ENCODE measurements at regions not wholly inside any gene's neighbourhood (a gene's known extent, or its start where the extent isn't known, plus 50 kb on each side); places are given as distances from the start of the nearest gene placed in this dataset.

GRCh38 chr2:133824869-133825268, 256.6 kb upstream of the NCKAP5 start:
- no peak overlapping the region for H3K27ac ChIP-seq
- WGBS, 2 donors, result 88 to 91% methylated on average over 1 of the region's 1 CpG
- no peak overlapping the region for H3K4me3 ChIP-seq
- H3K4me1 ChIP-seq, result no peaks in the 10 kb centered on the region
- H3K36me3 ChIP-seq, result no peaks in the 10 kb centered on the region
- H3K27me3 ChIP-seq, result no peaks in the 10 kb centered on the region
- TF ChIP-seq POLR2A (IDR thresholded peaks at IDR 0.05) (no peak), EP300 (IDR thresholded peaks at IDR 0.05) (no peak), POLR2AphosphoS5 (IDR thresholded peaks at IDR 0.05) (no peak), CTCF (IDR thresholded peaks at IDR 0.05) (no peak)
- DNase-seq (no peak), ATAC-seq (ENCODE audit: low FRiP score in 2 of 2) (no peak)
- no peaks in the 10 kb centered on the region for H3K9me3 ChIP-seq

DNA sequence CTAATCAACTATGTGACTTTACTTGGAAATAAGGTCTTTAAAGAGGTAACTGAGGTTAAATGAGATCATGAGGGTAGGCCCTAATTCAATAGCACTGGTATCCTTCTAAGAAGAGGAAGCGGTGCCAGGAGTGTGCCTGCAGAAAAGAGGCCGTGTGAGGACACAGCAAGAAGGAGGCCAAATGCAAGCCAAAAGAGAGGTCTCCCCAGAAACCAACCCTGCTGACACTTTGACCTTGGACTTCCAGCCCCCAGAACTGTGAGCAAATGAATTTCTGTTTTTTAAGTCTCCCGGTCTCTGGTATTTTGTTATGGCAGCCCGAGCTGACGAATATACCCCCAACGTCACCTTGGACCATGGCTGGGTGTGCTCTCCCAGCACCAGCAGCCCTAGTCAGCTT, 257.5 kb upstream of the NCKAP5 start:
- no peaks in the 10 kb centered on the region for H3K9me3 ChIP-seq
- no peaks in the 10 kb centered on the region for H3K27me3 ChIP-seq
- no peak overlapping the region for H3K4me3 ChIP-seq
- H3K27ac ChIP-seq, result no peak overlapping the region
- no peak for DNase-seq
- no peak for ATAC-seq (ENCODE audit: low FRiP score in 2 of 2)
- no peaks in the 10 kb centered on the region for H3K4me1 ChIP-seq
- TF ChIP-seq POLR2A (IDR thresholded peaks at IDR 0.05) (no peak), EP300 (IDR thresholded peaks at IDR 0.05) (no peak), CTCF (IDR thresholded peaks at IDR 0.05) (no peak), POLR2AphosphoS5 (IDR thresholded peaks at IDR 0.05) (no peak)
- WGBS, 2 donors, result 95 to 98% methylated on average over 6 of the region's 6 CpGs
- H3K36me3 ChIP-seq, result no peaks in the 10 kb centered on the region

GRCh38 chr2:133828913-133829312, 260.6 kb upstream of the NCKAP5 start:
- Histone ChIP-seq H3K27ac (no peak overlapping the region), H3K27me3 (no peaks in the 10 kb centered on the region), H3K36me3 (no peaks in the 10 kb centered on the region), H3K9me3 (no peaks in the 10 kb centered on the region), H3K4me3 (no peak overlapping the region), H3K4me1 (no peaks in the 10 kb centered on the region)
- no peak for DNase-seq
- ATAC-seq (ENCODE audit: low FRiP score in 2 of 2), result no peak
- TF ChIP-seq POLR2A (IDR thresholded peaks at IDR 0.05) (no peak), CTCF (IDR thresholded peaks at IDR 0.05) (no peak), EP300 (IDR thresholded peaks at IDR 0.05) (no peak), POLR2AphosphoS5 (IDR thresholded peaks at IDR 0.05) (no peak)
- 70 to 73% methylated on average over 2 of the region's 2 CpGs for WGBS, 2 donors

DNA sequence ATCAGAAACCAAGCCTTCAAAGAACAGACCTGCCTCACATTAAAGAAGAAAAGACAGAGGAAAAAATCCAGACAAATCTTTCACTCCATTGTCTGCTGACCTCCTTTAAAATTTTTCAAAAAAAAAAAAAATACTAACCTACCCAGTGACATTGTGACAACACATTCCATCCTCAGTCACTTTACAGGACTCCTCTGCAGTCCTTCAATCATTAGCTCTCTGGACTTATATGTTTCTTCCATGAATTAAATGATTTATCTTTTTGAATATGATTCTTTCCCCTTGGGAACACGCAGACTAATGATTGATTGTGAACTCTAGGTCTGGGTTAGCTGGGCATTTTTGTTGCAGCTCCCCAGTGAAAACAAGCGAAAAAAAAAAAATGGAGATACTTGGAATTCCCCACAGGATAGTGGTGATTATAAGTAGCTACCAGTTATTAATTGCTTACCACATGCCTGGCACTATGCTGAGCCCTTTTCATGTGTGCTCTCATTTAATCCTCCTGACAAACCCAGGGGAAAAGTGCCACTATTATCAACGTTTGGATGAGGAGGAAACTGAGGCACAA, 261.3 kb upstream of the NCKAP5 start:
- Histone ChIP-seq H3K27ac (no peak overlapping the region), H3K4me1 (no peaks in the 10 kb centered on the region), H3K27me3 (no peaks in the 10 kb centered on the region), H3K9me3 (no peaks in the 10 kb centered on the region), H3K36me3 (no peaks in the 10 kb centered on the region), H3K4me3 (no peak overlapping the region)
- TF ChIP-seq POLR2A (IDR thresholded peaks at IDR 0.05), result no peak
- no peak for TF ChIP-seq EP300 (IDR thresholded peaks at IDR 0.05)
- TF ChIP-seq POLR2AphosphoS5 (IDR thresholded peaks at IDR 0.05), result no peak
- TF ChIP-seq CTCF (IDR thresholded peaks at IDR 0.05), result no peak
- WGBS, 2 donors, result 54 to 55% methylated on average over 3 of the region's 3 CpGs
- no peak for ATAC-seq (ENCODE audit: low FRiP score in 2 of 2)
- no peak for DNase-seq

- H3K4me1 ChIP-seq, result no peaks in the 10 kb centered on the region
- H3K36me3 ChIP-seq, result no peaks in the 10 kb centered on the region
- no peak overlapping the region for H3K4me3 ChIP-seq
- H3K27me3 ChIP-seq, result no peaks in the 10 kb centered on the region
- no peaks in the 10 kb centered on the region for H3K9me3 ChIP-seq
- DNase-seq (no peak), ATAC-seq (ENCODE audit: low FRiP score in 2 of 2) (no peak)
- 79 to 86% methylated on average over 1 of the region's 1 CpG for WGBS, 2 donors
- TF ChIP-seq CTCF (IDR thresholded peaks at IDR 0.05) (no peak), POLR2AphosphoS5 (IDR thresholded peaks at IDR 0.05) (no peak), POLR2A (IDR thresholded peaks at IDR 0.05) (no peak), EP300 (IDR thresholded peaks at IDR 0.05) (no peak)
- no peak overlapping the region for H3K27ac ChIP-seq
Observed at GRCh38 chr2:133833746-133834145, 265.5 kb upstream of the NCKAP5 start.

Data from upper lobe of left lung (tissue), 6 donors.